Adrenal gland (tissue), 9 donors: ENCODE measurements at regions not wholly inside any gene's neighbourhood (a gene's known extent, or its start where the extent isn't known, plus 50 kb on each side); places are given as distances from the start of the nearest gene placed in this dataset.

ENCODE experiments used
- DNase-seq, 7 donors: peaks; one replicate each; pipeline ENCODE4 v3.0.0-alpha.2; 2019 to 2020
- H3K27ac ChIP-seq, 5 donors: fragments of 200-600 bp; sonication (generic) in 4 of 5; 1 replicate in 3 of 5; 2 replicates in 2 of 5; pipeline versions ENCODE4 v1.5.1 to v1.8.0; 2016 to 2020; ENCODE audit warnings: mild to moderate bottlenecking in 1 of 5
- H3K27me3 ChIP-seq: fragments of 200-600 bp; 2 replicates; pipeline ENCODE4 v1.8.0; 2021
- H3K36me3 ChIP-seq, 2 donors: fragments of 200-600 bp; replicated peaks in 1 of 2; 1 replicate in 1 of 2; 2 replicates in 1 of 2; pipeline versions ENCODE4 v1.5.1 to v1.8.0; 2018 to 2022
- H3K4me1 ChIP-seq, 2 donors: fragments of 200-600 bp; replicated peaks in 1 of 2; 1 replicate in 1 of 2; 2 replicates in 1 of 2; pipeline versions ENCODE4 v1.5.1 to v1.8.0; 2018 to 2021
- H3K4me3 ChIP-seq, 4 donors: fragments of 200-600 bp; sonication (generic) in 3 of 4; one replicate each; pipeline ENCODE4 v1.5.1; 2016 to 2018
- H3K9me3 ChIP-seq, 3 donors: fragments of 200-600 bp; sonication (generic) in 1 of 3; replicated peaks in 1 of 3; 1 replicate in 2 of 3; 2 replicates in 1 of 3; pipeline versions ENCODE4 v1.5.1 to v1.8.0; 2016 to 2021
- CTCF ChIP-seq, 6 experiments: fragments of 450-650 bp in 4 of 6; fragments of 200-600 bp in 2 of 6; sonication (generic) in 1 of 6; IDR thresholded peaks; 1 replicate in 5 of 6; 2 replicates in 1 of 6; pipeline versions ENCODE4 v1.5.1 to v1.8.0; 2016 to 2021; ENCODE audit warnings: antibody characterized with exemption in 6 of 6, mild to moderate bottlenecking in 2 of 6, moderate library complexity in 1 of 6
- POLR2A ChIP-seq, 2 donors: fragments of 450-650 bp; IDR thresholded peaks; one replicate each; pipeline ENCODE4 v1.6.1; 2017; ENCODE audit warnings: antibody characterized with exemption in 2 of 2, mild to moderate bottlenecking in 2 of 2, moderate library complexity in 1 of 2
- WGBS, 4 donors: extraction: QIAGEN DNeasy Blood & Tissue Kit in 2 of 4; methylation state at CpG; one replicate each; pipeline versions ENCODE4 v1.1.5 to v1.1.7; 2013 to 2017; 5-methylcytosine and 5-hydroxymethylcytosine counted together
- intact Hi-C, 2 donors: fragments of 100-400 bp; cut with DNase I; formaldehyde crosslinking; loops; one replicate each; pipeline versions ENCODE4 v1.14.1 to v1.15.0; 2022 to 2023
- donor health status: healthy with polysubstance abuse.
- donor health status: Bipolar disorder and iron deficiency.
- donor health status: DM: yes; HTN: yes; CAD: no.
- donor health status: DM: no; HTN: no; CAD: no.
- donor health status: DM: no; HTN: no; CAD: no.

DNA sequence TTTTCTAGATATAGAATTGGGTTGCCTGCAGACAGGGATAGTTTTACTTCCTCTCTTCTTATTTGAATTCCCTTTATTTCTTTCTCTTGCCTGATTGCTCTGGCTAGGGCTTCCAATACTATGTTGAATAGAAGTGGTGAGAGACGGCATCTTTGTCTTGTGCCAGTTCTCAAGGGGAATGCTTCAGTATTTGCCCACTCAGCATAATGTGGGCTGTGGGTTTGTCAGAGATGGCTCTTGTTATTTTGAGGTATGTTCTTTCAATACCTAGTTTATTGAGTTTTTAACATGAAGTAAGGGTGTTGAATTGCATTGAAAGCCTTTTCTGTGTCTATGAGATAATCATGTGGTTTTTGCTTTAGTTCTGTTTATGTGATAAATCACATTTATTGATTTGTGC, 273.9 kb upstream of the CHORDC1 start:
- Histone ChIP-seq H3K4me1 (no peaks in the 10 kb centered on the region), H3K9me3 (no peaks in the 10 kb centered on the region), H3K27me3 (no peaks in the 10 kb centered on the region), H3K27ac (no peak overlapping the region), H3K36me3 (no peaks in the 10 kb centered on the region), H3K4me3 (no peak overlapping the region)
- no peak for DNase-seq
- TF ChIP-seq CTCF (IDR thresholded peaks at IDR 0.05) (no peak), POLR2A (IDR thresholded peaks at IDR 0.05) (no peak)
- 80 to 100% (median 95%) methylated on average over 1 of the region's 1 CpG for WGBS, 4 donors
- intact Hi-C loops, result no loop called here

DNA sequence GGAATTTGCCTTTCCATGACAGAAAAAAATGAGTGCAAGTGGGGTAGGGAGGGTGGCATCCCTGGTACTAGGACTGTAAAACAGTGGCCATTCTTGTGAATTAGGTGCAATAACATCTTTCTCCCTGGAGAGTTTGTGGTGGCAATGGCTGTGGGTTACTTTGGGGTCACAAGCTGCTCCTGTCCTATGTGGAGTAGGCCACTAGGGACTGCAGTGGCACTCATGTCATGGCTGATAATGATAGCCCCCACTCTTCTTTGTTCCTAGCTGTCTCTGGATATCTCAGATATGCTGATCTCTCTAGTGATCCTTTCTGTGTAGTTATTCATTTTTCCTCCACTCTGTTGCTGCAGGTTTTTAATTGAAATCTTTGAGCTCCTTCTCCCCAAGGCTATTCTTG, 270.5 kb upstream of the CHORDC1 start:
- Histone ChIP-seq H3K27ac (no peak overlapping the region), H3K27me3 (no peaks in the 10 kb centered on the region), H3K36me3 (no peaks in the 10 kb centered on the region), H3K9me3 (no peaks in the 10 kb centered on the region), H3K4me3 (no peak overlapping the region), H3K4me1 (no peaks in the 10 kb centered on the region)
- no peak for TF ChIP-seq CTCF (IDR thresholded peaks at IDR 0.05)
- TF ChIP-seq POLR2A (IDR thresholded peaks at IDR 0.05), result no peak
- intact Hi-C loops, result no loop called here
- no peak for DNase-seq

GRCh38 chr11:90491466-90491865, 268.6 kb upstream of the CHORDC1 start:
- no peaks in the 10 kb centered on the region for H3K9me3 ChIP-seq
- TF ChIP-seq CTCF (IDR thresholded peaks at IDR 0.05) (no peak), POLR2A (IDR thresholded peaks at IDR 0.05) (no peak)
- intact Hi-C loops, result no loop called here
- H3K27me3 ChIP-seq, result no peaks in the 10 kb centered on the region
- H3K36me3 ChIP-seq, result no peaks in the 10 kb centered on the region
- no peak overlapping the region for H3K27ac ChIP-seq
- WGBS, 4 donors, result 55 to 67% (median 66%) methylated on average over 2 of the region's 2 CpGs
- H3K4me3 ChIP-seq, result no peak overlapping the region
- no peak for DNase-seq
- no peaks in the 10 kb centered on the region for H3K4me1 ChIP-seq

GRCh38 chr11:90476442-90477007, 253.7 kb upstream of the CHORDC1 start:
- Histone ChIP-seq H3K27ac (no peak overlapping the region), H3K9me3 (no peaks in the 10 kb centered on the region), H3K27me3 (no peaks in the 10 kb centered on the region), H3K4me1 (no peaks in the 10 kb centered on the region), H3K36me3 (no peaks in the 10 kb centered on the region), H3K4me3 (no peak overlapping the region)
- WGBS, 4 donors, result 48 to 53% (median 51%) methylated on average over 2 of the region's 2 CpGs
- TF ChIP-seq POLR2A (IDR thresholded peaks at IDR 0.05), result no peak
- peak in 5 of 6 experiments; percentile 14 to 29 (median 22) for TF ChIP-seq CTCF (IDR thresholded peaks at IDR 0.05)
- DNase-seq, result peak in 3 of 7 donors; percentile 23 to 53 (median 35)
- intact Hi-C loops, result no loop called here
